CD14-positive monocyte (primary cell): ENCODE measurements at regions not wholly inside any gene's neighbourhood (a gene's known extent, or its start where the extent isn't known, plus 50 kb on each side); places are given as distances from the start of the nearest gene placed in this dataset.

Source experiments
- DNase-seq, 3 donors: peaks; one replicate each; pipeline ENCODE4 v3.0.0-alpha.2; 2011 to 2022
- H2AFZ ChIP-seq: 2 replicates; pipeline ENCODE4 v1.6.0; 2012; ENCODE audit warnings: mild to moderate bottlenecking, low read depth, low read length, inconsistent platforms; ENCODE audit not compliant: insufficient read depth, poor library complexity, severe bottlenecking
- H3K27ac ChIP-seq, 2 donors: 1 replicate in 1 of 2; 2 replicates in 1 of 2; pipeline ENCODE4 v1.5.1; 2012 to 2013; ENCODE audit warnings: low read length in 2 of 2, control low read depth in 1 of 2, inconsistent platforms in 1 of 2, low read depth in 1 of 2, mild to moderate bottlenecking in 1 of 2
- H3K27me3 ChIP-seq, 2 donors: one replicate each; pipeline versions ENCODE4 v1.6.0 to v1.6.1; 2011 to 2013; ENCODE audit warnings: low read length in 2 of 2; ENCODE audit not compliant: control insufficient read depth in 2 of 2, insufficient read depth in 2 of 2
- H3K36me3 ChIP-seq, 2 donors: replicated peaks in 1 of 2; 1 replicate in 1 of 2; 2 replicates in 1 of 2; pipeline versions ENCODE4 v1.5.1 to v1.6.1; 2012 to 2013; ENCODE audit warnings: low read length in 2 of 2, control low read depth in 1 of 2, inconsistent platforms in 1 of 2, mild to moderate bottlenecking in 1 of 2; ENCODE audit not compliant: insufficient read depth in 2 of 2, control insufficient read depth in 1 of 2
- H3K4me1 ChIP-seq, 2 donors: 1 replicate in 1 of 2; 2 replicates in 1 of 2; pipeline versions ENCODE4 v1.5.1 to v1.6.1; 2012 to 2013; ENCODE audit warnings: low read length in 2 of 2, control low read depth in 1 of 2, inconsistent platforms in 1 of 2, mild to moderate bottlenecking in 1 of 2, moderate library complexity in 1 of 2; ENCODE audit not compliant: insufficient read depth in 2 of 2, control insufficient read depth in 1 of 2
- H3K4me2 ChIP-seq: replicated peaks from 2 replicates; pipeline ENCODE3; 2012; ENCODE audit warnings: low read length, moderate library complexity, mild to moderate bottlenecking; ENCODE audit not compliant: poor library complexity, severe bottlenecking; ENCODE audit errors: extremely low read depth
- H3K4me3 ChIP-seq, 3 experiments: fragments of 200-600 bp in 1 of 3; sonication (generic) in 1 of 3; replicated peaks in 1 of 3; 1 replicate in 2 of 3; 2 replicates in 1 of 3; pipeline ENCODE4 v1.5.1; 2011 to 2013; ENCODE audit warnings: low read length in 3 of 3, mild to moderate bottlenecking in 3 of 3, control low read depth in 2 of 3, low read depth in 2 of 3, inconsistent platforms in 1 of 3, moderate library complexity in 1 of 3
- H3K79me2 ChIP-seq: 2 replicates; pipeline ENCODE4 v1.6.0; 2012; ENCODE audit warnings: mild to moderate bottlenecking, control low read depth, inconsistent platforms, low read length, moderate library complexity; ENCODE audit not compliant: insufficient read depth
- H3K9ac ChIP-seq: 2 replicates; pipeline ENCODE4 v1.6.0; 2017; ENCODE audit warnings: low read length, mild to moderate bottlenecking; ENCODE audit not compliant: insufficient read depth, poor library complexity, severe bottlenecking
- H3K9me3 ChIP-seq, 2 donors: replicated peaks in 1 of 2; 1 replicate in 1 of 2; 2 replicates in 1 of 2; pipeline versions ENCODE4 v1.5.1 to v1.6.1; 2012 to 2013; ENCODE audit warnings: low read length in 2 of 2, control low read depth in 1 of 2; ENCODE audit not compliant: control insufficient read depth in 1 of 2, insufficient read depth in 1 of 2
- H4K20me1 ChIP-seq: 2 replicates; pipeline ENCODE4 v1.6.0; 2012; ENCODE audit warnings: mild to moderate bottlenecking, low read length, control low read depth, moderate library complexity; ENCODE audit not compliant: insufficient read depth
- H3K27ac Mint-ChIP-seq, 7 donors: one replicate each; pipeline ENCODE4 v1.8.0; 2020; ENCODE audit warnings: mild to moderate bottlenecking in 7 of 7, mixed read lengths in 7 of 7, moderate library complexity in 6 of 7, inconsistent platforms in 2 of 7
- H3K27me3 Mint-ChIP-seq, 3 donors: one replicate each; pipeline ENCODE4 v1.8.0; 2021 to 2022; ENCODE audit warnings: low read depth in 3 of 3, mild to moderate bottlenecking in 3 of 3, mixed read lengths in 3 of 3, moderate library complexity in 3 of 3, inconsistent platforms in 1 of 3
- H3K36me3 Mint-ChIP-seq, 2 donors: one replicate each; pipeline ENCODE4 v1.8.0; 2020; ENCODE audit warnings: mixed read lengths in 2 of 2, inconsistent platforms in 1 of 2, mild to moderate bottlenecking in 1 of 2
- H3K4me1 Mint-ChIP-seq: one replicate; pipeline ENCODE4 v1.8.0; 2020; ENCODE audit warnings: mild to moderate bottlenecking, mixed read lengths
- H3K4me3 Mint-ChIP-seq, 2 donors: one replicate each; pipeline ENCODE4 v1.8.0; 2020; ENCODE audit warnings: mild to moderate bottlenecking in 2 of 2, mixed read lengths in 2 of 2, moderate library complexity in 1 of 2
- H3K9me3 Mint-ChIP-seq, 7 donors: one replicate each; pipeline ENCODE4 v1.8.0; 2020 to 2022; ENCODE audit warnings: mixed read lengths in 7 of 7, mild to moderate bottlenecking in 6 of 7, moderate library complexity in 6 of 7, inconsistent platforms in 2 of 7
- CTCF ChIP-seq: fragments of 200-600 bp; IDR thresholded peaks from one replicate; pipeline ENCODE4 v1.8.0; 2022; ENCODE audit warnings: antibody characterized with exemption, mild to moderate bottlenecking
- WGBS: methylation state at CpG from one replicate; pipeline ENCODE4 v1.1.5; 2013; ENCODE audit warnings: missing lambda C conversion rate; ENCODE audit not compliant: insufficient coverage; 5-methylcytosine and 5-hydroxymethylcytosine counted together
- intact Hi-C, 2 donors: fragments of 100-400 bp; cut with micrococcal nuclease; formaldehyde crosslinking; loops; one replicate each; pipeline versions ENCODE4 v1.15.0 to v1.15.1; 2023

- no CpG with 5 or more reads among the region's 1 CpG for WGBS
- H3K27ac Mint-ChIP-seq = no peak overlapping the region
- Histone ChIP-seq H3K9ac (no peak overlapping the region), H3K9me3 (peaks cover 13 to 22% of the 10 kb centered on the region in 2 donors), H2AFZ (no peak overlapping the region), H3K79me2 (no peaks in the 10 kb centered on the region), H4K20me1 (no peaks in the 10 kb centered on the region), H3K4me2 (no peak overlapping the region), H3K27me3 (no peaks in the 10 kb centered on the region), H3K36me3 (no peaks in the 10 kb centered on the region), H3K27ac (no peak overlapping the region), H3K4me1 (no peaks in the 10 kb centered on the region), H3K4me3 (no peak overlapping the region)
- H3K27me3 Mint-ChIP-seq = no peaks in the 10 kb centered on the region
- intact Hi-C loops = no loop called here
- no peak overlapping the region for H3K4me3 Mint-ChIP-seq
- DNase-seq = no peak
- no peaks in the 10 kb centered on the region for H3K36me3 Mint-ChIP-seq
- no peaks in the 10 kb centered on the region for H3K4me1 Mint-ChIP-seq
- TF ChIP-seq CTCF = no peak
- H3K9me3 Mint-ChIP-seq = peaks cover 5 to 14% (median 12%) of the 10 kb centered on the region in 7 donors
These were observed 517.2 kb upstream of the CDH6 start for GRCh38 chr5:30676223-30676840.

- H3K4me3 ChIP-seq = no peak overlapping the region
- no peaks in the 10 kb centered on the region for H3K79me2 ChIP-seq
- Mint-ChIP-seq H3K9me3 (peaks cover 0 to 10% (median 0%) of the 10 kb centered on the region in 7 donors), H3K27ac (no peak overlapping the region), H3K27me3 (no peaks in the 10 kb centered on the region), H3K4me3 (no peak overlapping the region), H3K4me1 (no peaks in the 10 kb centered on the region), H3K36me3 (no peaks in the 10 kb centered on the region)
- TF ChIP-seq CTCF = no peak
- no peaks in the 10 kb centered on the region for H3K36me3 ChIP-seq
- no peak overlapping the region for H3K27ac ChIP-seq
- H3K4me2 ChIP-seq = no peak overlapping the region
- H3K9me3 ChIP-seq = peaks cover 4 to 9% of the 10 kb centered on the region in 2 donors
- no peaks in the 10 kb centered on the region for H3K4me1 ChIP-seq
- H4K20me1 ChIP-seq = no peaks in the 10 kb centered on the region
- H3K27me3 ChIP-seq = no peaks in the 10 kb centered on the region
- no peak overlapping the region for H2AFZ ChIP-seq
- no peak for DNase-seq
- H3K9ac ChIP-seq = no peak overlapping the region
- intact Hi-C loops = no loop called here
- no CpG with 5 or more reads among the region's 1 CpG for WGBS
These were observed 526.2 kb upstream of the CDH6 start for GRCh38 chr5:30667293-30667692.
